ENCODE measurements at regions not wholly inside any gene's neighbourhood (a gene's known extent, or its start where the extent isn't known, plus 50 kb on each side); places are given as distances from the start of the nearest gene placed in this dataset.

GRCh38 chr3:184440151-184440550 lies 60.3 kb downstream of the CHRD start:
- intact Hi-C loops (cut with DNase I): no loop called here
- WGBS, 3 donors: 69 to 72% (median 70%) methylated on average over 4 of the region's 4 CpGs
- no peaks in the 10 kb centered on the region for H3K9me3 ChIP-seq

DNA sequence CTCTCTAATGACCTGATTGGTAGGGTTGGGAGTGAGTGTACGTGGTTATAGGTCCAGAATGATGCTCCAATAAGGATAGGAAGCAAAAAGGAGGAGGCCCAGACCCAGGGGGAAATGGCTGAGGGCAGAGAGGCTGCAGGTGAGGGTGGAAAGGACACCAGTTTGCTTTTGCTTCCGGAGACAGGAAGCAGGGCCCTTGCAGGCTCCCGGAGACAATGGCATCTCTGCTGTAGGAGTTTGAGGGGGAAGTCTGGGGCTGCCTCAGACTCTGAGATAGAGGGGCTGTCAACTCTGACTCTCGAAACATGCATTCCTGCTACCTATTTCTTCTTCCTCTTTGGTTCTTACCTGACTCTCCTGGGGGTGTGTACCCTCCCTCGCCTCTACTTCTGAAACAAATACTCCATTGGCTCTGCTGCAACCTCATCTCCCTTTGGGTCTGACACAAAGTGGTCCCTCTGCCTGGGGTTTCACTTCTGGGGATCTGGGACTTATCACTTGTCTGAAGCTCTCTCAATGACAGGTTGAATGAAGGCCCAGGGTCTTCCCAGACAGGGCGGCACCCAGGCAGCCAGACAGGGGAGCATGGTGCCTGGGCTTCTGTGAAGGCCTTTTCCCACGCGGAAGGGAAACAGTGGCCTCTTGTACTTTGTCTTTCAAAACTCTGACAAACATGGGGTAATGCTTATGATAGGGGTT lies 61.5 kb downstream of the CHRD start:
- Histone ChIP-seq H3K4me3 (no peak overlapping the region), H3K9me3 (no peaks in the 10 kb centered on the region), H3K27ac (no peak overlapping the region), H3K36me3 (ENCODE audit: insufficient read depth in 1 of 2, low read depth in 1 of 2) (no peaks in the 10 kb centered on the region), H3K4me1 (no peaks in the 10 kb centered on the region), H3K27me3 (ENCODE audit: insufficient read depth in 3 of 3, low read length in 2 of 3) (no peaks in the 10 kb centered on the region)
- no peak for DNase-seq
- TF ChIP-seq CTCF (IDR thresholded peaks at IDR 0.05): no peak
- no peak for ATAC-seq
- intact Hi-C loops (cut with DNase I): no loop called here
- 68 to 79% (median 68%) methylated on average over 8 of the region's 8 CpGs for WGBS, 3 donors

More at GRCh38 chr3:184440151-184440550, 60.3 kb downstream of the CHRD start:
- ATAC-seq (no peak), DNase-seq (no peak)
- no peaks in the 10 kb centered on the region for H3K4me1 ChIP-seq
- H3K27me3 ChIP-seq (ENCODE audit: insufficient read depth in 3 of 3, low read length in 2 of 3): no peaks in the 10 kb centered on the region
- no peaks in the 10 kb centered on the region for H3K36me3 ChIP-seq (ENCODE audit: insufficient read depth in 1 of 2, low read depth in 1 of 2)
- H3K27ac ChIP-seq: no peak overlapping the region
- H3K4me3 ChIP-seq: no peak overlapping the region
- no peak for TF ChIP-seq CTCF (IDR thresholded peaks at IDR 0.05)

DNA sequence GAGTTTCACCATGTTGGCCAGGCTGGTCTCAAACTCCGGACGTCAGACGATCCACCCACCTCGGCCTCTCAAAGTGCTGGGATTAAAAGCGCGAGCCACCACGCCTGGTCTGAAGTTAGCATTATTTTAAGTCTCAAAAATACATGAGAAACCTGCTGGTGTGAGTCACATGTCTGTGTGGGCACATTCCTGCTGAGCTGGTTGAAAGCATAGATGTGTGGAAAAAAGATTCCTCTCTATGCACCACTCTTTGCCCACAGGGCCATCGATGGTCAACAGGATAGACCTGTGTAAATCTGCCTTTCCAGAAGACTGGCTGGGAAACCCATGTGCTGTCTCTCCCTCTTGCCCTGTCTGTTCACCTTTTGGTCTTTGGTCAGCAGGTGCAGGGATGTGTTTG lies 63.5 kb downstream of the CHRD start:
- ATAC-seq (no peak), DNase-seq (no peak)
- TF ChIP-seq CTCF (IDR thresholded peaks at IDR 0.05): no peak
- H3K27ac ChIP-seq: no peak overlapping the region
- intact Hi-C loops (cut with DNase I): no loop called here
- no peak overlapping the region for H3K4me3 ChIP-seq
- H3K36me3 ChIP-seq (ENCODE audit: insufficient read depth in 1 of 2, low read depth in 1 of 2): no peaks in the 10 kb centered on the region
- WGBS, 3 donors: 87 to 90% (median 88%) methylated on average over 8 of the region's 8 CpGs
- no peaks in the 10 kb centered on the region for H3K9me3 ChIP-seq
- no peaks in the 10 kb centered on the region for H3K27me3 ChIP-seq (ENCODE audit: insufficient read depth in 3 of 3, low read length in 2 of 3)
- H3K4me1 ChIP-seq: no peaks in the 10 kb centered on the region

- H3K27me3 ChIP-seq (ENCODE audit: insufficient read depth in 3 of 3, low read length in 2 of 3): peaks cover 0 to 2% (median 0%) of the 10 kb centered on the region in 3 donors
- ATAC-seq (no peak), DNase-seq (no peak)
- H3K4me3 ChIP-seq: no peak overlapping the region
- no peak overlapping the region for H3K27ac ChIP-seq
- H3K4me1 ChIP-seq: no peaks in the 10 kb centered on the region
- intact Hi-C loops (cut with DNase I): no loop called here
- no peaks in the 10 kb centered on the region for H3K9me3 ChIP-seq
- H3K36me3 ChIP-seq (ENCODE audit: insufficient read depth in 1 of 2, low read depth in 1 of 2): no peaks in the 10 kb centered on the region
- WGBS, 3 donors: 79 to 87% (median 86%) methylated on average over 5 of the region's 5 CpGs
- TF ChIP-seq CTCF (IDR thresholded peaks at IDR 0.05): no peak
Measured at GRCh38 chr3:184443831-184444230, 64.0 kb downstream of the CHRD start.
